B cell (primary cell): ENCODE measurements at regions not wholly inside any gene's neighbourhood (a gene's known extent, or its start where the extent isn't known, plus 50 kb on each side); places are given as distances from the start of the nearest gene placed in this dataset.
A peak's percentile ranks its signal among the peaks of the same experiment; 100 is the strongest.

Experiments
- ATAC-seq: fragments of 200-7000 bp; cut with Tn5 transposase; one replicate; pipeline ENCODE4 v1.10.0; 2021; ENCODE audit warnings: low read depth, mild to moderate bottlenecking, moderate number of reproducible peaks, moderate library complexity
- CTCF ChIA-PET: fragments of 350-600 bp; sonication (Branson Sonifier 250); formaldehyde crosslinking; loops from one replicate; lab custom pipeline; 2021; ENCODE audit warnings: antibody characterized with exemption, inconsistent platforms; lab: Charles Lee
- POLR2A ChIA-PET: fragments of 350-600 bp; sonication (Branson Sonifier 250); formaldehyde crosslinking; loops from one replicate; lab custom pipeline; 2021; ENCODE audit warnings: antibody characterized with exemption; lab: Charles Lee
- DNase-seq: peaks from one replicate; pipeline ENCODE4 v3.0.0; 2013
- H2AFZ ChIP-seq: 2 replicates; pipeline ENCODE4 v1.6.1; 2012; ENCODE audit warnings: mild to moderate bottlenecking, low read depth, low read length; ENCODE audit not compliant: insufficient read depth, poor library complexity, severe bottlenecking
- H3K27ac ChIP-seq, 2 donors: 1 replicate in 1 of 2; 2 replicates in 1 of 2; pipeline ENCODE4 v1.5.1; 2012 to 2013; ENCODE audit warnings: low read length in 2 of 2, mild to moderate bottlenecking in 2 of 2, moderate library complexity in 1 of 2
- H3K27me3 ChIP-seq, 4 experiments: fragments of 200-600 bp in 1 of 4; sonication (generic) in 1 of 4; replicated peaks in 1 of 4; 1 replicate in 2 of 4; 2 replicates in 2 of 4; pipeline versions ENCODE4 v1.6.1 to v1.7.0; 2013 to 2016; ENCODE audit warnings: low read length in 3 of 4, mild to moderate bottlenecking in 2 of 4, mixed read lengths in 1 of 4, moderate library complexity in 1 of 4; ENCODE audit not compliant: insufficient read depth in 4 of 4, control insufficient read depth in 3 of 4; ENCODE audit errors: control extremely low read depth in 1 of 4
- H3K36me3 ChIP-seq, 2 experiments: replicated peaks in 1 of 2; 1 replicate in 1 of 2; 2 replicates in 1 of 2; pipeline versions ENCODE4 v1.6.1 to v1.7.1; 2013; ENCODE audit warnings: low read length in 1 of 2; ENCODE audit not compliant: insufficient read depth in 2 of 2, control insufficient read depth in 1 of 2; ENCODE audit errors: control extremely low read depth in 1 of 2, extremely low read depth in 1 of 2
- H3K4me1 ChIP-seq, 2 donors: fragments of 200-600 bp in 1 of 2; sonication (generic) in 1 of 2; 1 replicate in 1 of 2; 2 replicates in 1 of 2; pipeline versions ENCODE4 v1.5.1 to v1.6.1; 2013 to 2017; ENCODE audit warnings: low read length in 2 of 2; ENCODE audit not compliant: control insufficient read depth in 2 of 2, insufficient read depth in 2 of 2
- H3K4me2 ChIP-seq: replicated peaks from 2 replicates; pipeline ENCODE3; 2012; ENCODE audit warnings: mild to moderate bottlenecking, low read depth, low read length; ENCODE audit not compliant: poor library complexity, severe bottlenecking
- H3K4me3 ChIP-seq, 5 experiments: fragments of 200-600 bp in 1 of 5; sonication (generic) in 1 of 5; 1 replicate in 3 of 5; 2 replicates in 2 of 5; pipeline versions ENCODE4 v1.5.1 to v1.7.0; 2011 to 2016; ENCODE audit warnings: low read length in 4 of 5, mild to moderate bottlenecking in 4 of 5, low read depth in 2 of 5, control low read depth in 1 of 5, moderate library complexity in 1 of 5; ENCODE audit not compliant: insufficient read depth in 1 of 5; ENCODE audit errors: control extremely low read depth in 1 of 5, extremely low read depth in 1 of 5
- H3K79me2 ChIP-seq: fragments of 200-600 bp; sonication (generic); one replicate; pipeline ENCODE4 v1.6.0; 2016; ENCODE audit warnings: low read length; ENCODE audit not compliant: control insufficient read depth, insufficient read depth
- H3K9ac ChIP-seq: fragments of 200-600 bp; sonication (generic); 2 replicates; pipeline ENCODE4 v1.6.1; 2017; ENCODE audit warnings: mild to moderate bottlenecking, low read length, moderate library complexity
- H3K9me3 ChIP-seq, 3 donors: one replicate each; pipeline versions ENCODE4 v1.6.1 to v1.7.1; 2013; ENCODE audit warnings: low read length in 2 of 3; ENCODE audit not compliant: control insufficient read depth in 2 of 3, insufficient read depth in 1 of 3; ENCODE audit errors: control extremely low read depth in 1 of 3
- H4K20me1 ChIP-seq: 2 replicates; pipeline ENCODE4 v1.6.0; 2012; ENCODE audit warnings: mild to moderate bottlenecking, low read length; ENCODE audit not compliant: insufficient read depth, control insufficient read depth, poor library complexity, severe bottlenecking
- H3K27ac Mint-ChIP-seq: one replicate; pipeline ENCODE4 v1.8.0; 2021; ENCODE audit warnings: mixed read lengths
- H3K27me3 Mint-ChIP-seq: one replicate; pipeline ENCODE4 v1.8.0; 2021; ENCODE audit warnings: mixed read lengths
- H3K4me1 Mint-ChIP-seq: one replicate; pipeline ENCODE4 v1.8.0; 2021; ENCODE audit warnings: mixed read lengths
- H3K4me3 Mint-ChIP-seq: one replicate; pipeline ENCODE4 v1.8.0; 2021; ENCODE audit warnings: mixed read lengths
- H3K9me3 Mint-ChIP-seq: one replicate; pipeline ENCODE4 v1.8.0; 2022; ENCODE audit warnings: mixed read lengths; ENCODE audit not compliant: insufficient read depth
- EZH2 ChIP-seq: IDR thresholded peaks from 2 replicates; pipeline ENCODE4 v1.6.1; 2012; ENCODE audit warnings: borderline replicate concordance, low read depth, mild to moderate bottlenecking, moderate library complexity, low read length; ENCODE audit not compliant: insufficient read depth, poor library complexity, severe bottlenecking
- WGBS: methylation state at CpG from one replicate; pipeline ENCODE4 v1.1.5; 2013; ENCODE audit warnings: missing lambda C conversion rate; ENCODE audit not compliant: insufficient coverage; 5-methylcytosine and 5-hydroxymethylcytosine counted together
- intact Hi-C: fragments of 100-400 bp; cut with micrococcal nuclease; formaldehyde crosslinking; loops from one replicate; pipeline ENCODE4 v1.10.0; 2022
- TF ChIP-seq, protein P1 (sequence below): fragments of 200-600 bp; IDR thresholded peaks from one replicate; pipeline ENCODE4 v1.8.0; 2022; ENCODE audit warnings: antibody characterized with exemption, mild to moderate bottlenecking

DNA sequence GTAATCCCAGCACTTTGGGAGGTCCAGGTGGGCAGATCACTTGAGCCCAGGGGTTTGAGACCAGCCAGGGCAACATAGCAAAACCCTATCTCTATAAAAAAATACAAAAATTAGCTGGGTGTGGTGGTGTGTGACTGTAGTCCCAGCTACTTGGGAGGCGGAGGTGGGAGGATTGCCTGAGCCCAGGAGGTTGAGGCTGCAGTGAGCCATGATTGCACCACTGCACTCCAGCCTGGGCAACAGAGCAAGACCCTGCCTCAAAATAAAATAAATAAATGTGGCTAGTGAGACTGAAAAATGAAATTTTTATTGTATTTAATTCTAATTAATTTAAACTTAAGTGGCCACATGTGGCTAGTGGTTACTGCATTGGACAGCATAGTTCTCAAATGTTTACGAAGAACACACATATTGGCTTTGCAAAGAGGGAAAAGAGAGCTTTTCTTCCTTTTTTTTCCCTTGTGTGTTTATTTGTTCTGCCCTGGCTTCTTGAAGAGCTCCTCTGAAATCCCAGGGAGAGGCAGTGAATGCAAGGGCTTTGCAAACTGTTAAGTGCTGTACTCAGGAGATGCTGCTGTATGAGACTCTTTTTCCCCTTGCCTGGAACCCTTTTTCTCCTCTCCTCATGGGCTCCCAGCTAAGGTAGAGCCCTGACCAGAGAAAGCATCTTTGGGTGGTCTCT lies 59.0 kb upstream of the RPL11 start:
- WGBS, result no CpG with 5 or more reads among the region's 2 CpGs
- no peaks in the 10 kb centered on the region for H4K20me1 ChIP-seq

More for the DNA sequence above, 59.0 kb upstream of the RPL11 start:
- Histone ChIP-seq H3K4me1 (peaks cover 46 to 72% of the 10 kb centered on the region in 2 donors), H3K27me3 (no peaks in the 10 kb centered on the region), H2AFZ (no peak overlapping the region), H3K36me3 (no peaks in the 10 kb centered on the region), H3K9me3 (no peaks in the 10 kb centered on the region), H3K4me3 (no peak overlapping the region), H3K9ac (no peak overlapping the region), H3K4me2 (no peak overlapping the region), H3K27ac (peak overlapping the region in 1 of 2 donors; percentile 41), H3K79me2 (peaks cover 9% of the 10 kb centered on the region)
- Mint-ChIP-seq H3K27me3 (no peaks in the 10 kb centered on the region), H3K27ac (peak overlapping the region; percentile 61), H3K9me3 (no peaks in the 10 kb centered on the region), H3K4me3 (no peak overlapping the region), H3K4me1 (peaks cover 65% of the 10 kb centered on the region)
- CTCF ChIA-PET, result interaction anchor here (0.9 to 15.3 kb wide), 6 partner anchors 13 to 300 kb away, joined by 3 to 1420 read pairs (median 123); partner anchors contain the start of gene ID3
- intact Hi-C loops, result no loop called here
- TF ChIP-seq, protein P1, sequence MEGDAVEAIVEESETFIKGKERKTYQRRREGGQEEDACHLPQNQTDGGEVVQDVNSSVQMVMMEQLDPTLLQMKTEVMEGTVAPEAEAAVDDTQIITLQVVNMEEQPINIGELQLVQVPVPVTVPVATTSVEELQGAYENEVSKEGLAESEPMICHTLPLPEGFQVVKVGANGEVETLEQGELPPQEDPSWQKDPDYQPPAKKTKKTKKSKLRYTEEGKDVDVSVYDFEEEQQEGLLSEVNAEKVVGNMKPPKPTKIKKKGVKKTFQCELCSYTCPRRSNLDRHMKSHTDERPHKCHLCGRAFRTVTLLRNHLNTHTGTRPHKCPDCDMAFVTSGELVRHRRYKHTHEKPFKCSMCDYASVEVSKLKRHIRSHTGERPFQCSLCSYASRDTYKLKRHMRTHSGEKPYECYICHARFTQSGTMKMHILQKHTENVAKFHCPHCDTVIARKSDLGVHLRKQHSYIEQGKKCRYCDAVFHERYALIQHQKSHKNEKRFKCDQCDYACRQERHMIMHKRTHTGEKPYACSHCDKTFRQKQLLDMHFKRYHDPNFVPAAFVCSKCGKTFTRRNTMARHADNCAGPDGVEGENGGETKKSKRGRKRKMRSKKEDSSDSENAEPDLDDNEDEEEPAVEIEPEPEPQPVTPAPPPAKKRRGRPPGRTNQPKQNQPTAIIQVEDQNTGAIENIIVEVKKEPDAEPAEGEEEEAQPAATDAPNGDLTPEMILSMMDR, result no peak
- TF ChIP-seq EZH2, result no peak
- no peak for ATAC-seq
- DNase-seq, result no peak
- POLR2A ChIA-PET, result interaction anchor here (0.6 to 4.4 kb wide), 6 partner anchors 13 to 111 kb away, joined by 3 to 35 read pairs (median 10); partner anchors contain the start of genes ELOA and ID3
